Activated CD4-positive, alpha-beta T cell treated with anti-CD3 and anti-CD28 coated beads for 36 hours (primary cell): ENCODE measurements at regions not wholly inside any gene's neighbourhood (a gene's known extent, or its start where the extent isn't known, plus 50 kb on each side); places are given as distances from the start of the nearest gene placed in this dataset.

Experiments used
- ATAC-seq: fragments of 200-7000 bp; cut with Tn5 transposase; one replicate; pipeline ENCODE4 v1.10.0; 2021; ENCODE audit warnings: mild to moderate bottlenecking, moderate library complexity
- CTCF ChIA-PET: fragments of 350-600 bp; sonication (Branson Sonifier 250); formaldehyde crosslinking; loops from one replicate; lab custom pipeline; 2021; ENCODE audit warnings: antibody characterized with exemption; lab: Charles Lee
- POLR2A ChIA-PET: fragments of 350-600 bp; sonication (Branson Sonifier 250); formaldehyde crosslinking; loops from one replicate; lab custom pipeline; 2021; ENCODE audit warnings: antibody characterized with exemption, inconsistent platforms; lab: Charles Lee
- DNase-seq: peaks from one replicate; pipeline ENCODE4 v3.0.0-alpha.2; 2020
- H3K27ac Mint-ChIP-seq: one replicate; pipeline ENCODE4 v1.8.0; 2021; ENCODE audit warnings: mixed read lengths
- H3K27me3 Mint-ChIP-seq: one replicate; pipeline ENCODE4 v1.8.0; 2021; ENCODE audit warnings: mixed read lengths
- H3K36me3 Mint-ChIP-seq: one replicate; pipeline ENCODE4 v1.8.0; 2021; ENCODE audit warnings: low read depth, mixed read lengths
- H3K4me1 Mint-ChIP-seq: one replicate; pipeline ENCODE4 v1.8.0; 2021; ENCODE audit warnings: mixed read lengths
- H3K4me3 Mint-ChIP-seq: one replicate; pipeline ENCODE4 v1.8.0; 2021; ENCODE audit warnings: mild to moderate bottlenecking, moderate library complexity, mixed read lengths
- H3K9me3 Mint-ChIP-seq: one replicate; pipeline ENCODE4 v1.8.0; 2021; ENCODE audit warnings: low read depth, mixed read lengths
- intact Hi-C, 2 experiments: fragments of 100-400 bp; cut with DNase I in 1 of 2; cut with micrococcal nuclease in 1 of 2; formaldehyde crosslinking; loops; one replicate each; pipeline versions ENCODE4 v1.14.2 to v1.15.1; 2022 to 2024; cut with DNase I, micrococcal nuclease

GRCh38 chr13:105960326-105960725, 575.1 kb downstream of the EFNB2 start:
- CTCF ChIA-PET: no interaction called here
- Mint-ChIP-seq H3K36me3 (no peaks in the 10 kb centered on the region), H3K27me3 (no peaks in the 10 kb centered on the region), H3K27ac (no peak overlapping the region), H3K9me3 (no peaks in the 10 kb centered on the region), H3K4me3 (no peak overlapping the region), H3K4me1 (no peaks in the 10 kb centered on the region)
- POLR2A ChIA-PET: no interaction called here
- DNase-seq (no peak), ATAC-seq (no peak)
- intact Hi-C loops: no loop called here

GRCh38 chr13:105959876-105960275, 575.6 kb downstream of the EFNB2 start:
- ATAC-seq (no peak), DNase-seq (no peak)
- intact Hi-C loops: no loop called here
- no peaks in the 10 kb centered on the region for H3K4me1 Mint-ChIP-seq
- H3K36me3 Mint-ChIP-seq: no peaks in the 10 kb centered on the region
- POLR2A ChIA-PET: no interaction called here
- H3K9me3 Mint-ChIP-seq: no peaks in the 10 kb centered on the region
- H3K27ac Mint-ChIP-seq: no peak overlapping the region
- H3K4me3 Mint-ChIP-seq: no peak overlapping the region
- CTCF ChIA-PET: no interaction called here
- no peaks in the 10 kb centered on the region for H3K27me3 Mint-ChIP-seq

GRCh38 chr13:105957769-105958438, 577.6 kb downstream of the EFNB2 start:
- H3K4me3 Mint-ChIP-seq: no peak overlapping the region
- DNase-seq: no peak
- no peaks in the 10 kb centered on the region for H3K27me3 Mint-ChIP-seq
- intact Hi-C loops: no loop called here
- H3K36me3 Mint-ChIP-seq: no peaks in the 10 kb centered on the region
- H3K9me3 Mint-ChIP-seq: no peaks in the 10 kb centered on the region
- H3K4me1 Mint-ChIP-seq: no peaks in the 10 kb centered on the region
- POLR2A ChIA-PET: interaction anchor here (0.6 kb wide), 1 partner anchor 16 kb away, joined by 3 read pairs; no protein-coding TSS in a partner anchor
- H3K27ac Mint-ChIP-seq: no peak overlapping the region
- CTCF ChIA-PET: no interaction called here
- no peak for ATAC-seq

- Mint-ChIP-seq H3K36me3 (no peaks in the 10 kb centered on the region), H3K4me3 (no peak overlapping the region), H3K27ac (no peak overlapping the region), H3K27me3 (no peaks in the 10 kb centered on the region), H3K4me1 (no peaks in the 10 kb centered on the region), H3K9me3 (no peaks in the 10 kb centered on the region)
- ChIA-PET CTCF (no interaction called here), POLR2A (no interaction called here)
- DNase-seq (no peak), ATAC-seq (no peak)
- intact Hi-C loops: no loop called here
Measured at GRCh38 chr13:105956921-105957320, 578.5 kb downstream of the EFNB2 start.

GRCh38 chr13:105952973-105953290, 582.5 kb downstream of the EFNB2 start:
- H3K4me1 Mint-ChIP-seq: no peaks in the 10 kb centered on the region
- intact Hi-C loops: no loop called here
- H3K9me3 Mint-ChIP-seq: no peaks in the 10 kb centered on the region
- ATAC-seq: no peak
- DNase-seq: no peak
- H3K27me3 Mint-ChIP-seq: no peaks in the 10 kb centered on the region
- ChIA-PET CTCF (no interaction called here), POLR2A (no interaction called here)
- no peak overlapping the region for H3K4me3 Mint-ChIP-seq
- no peaks in the 10 kb centered on the region for H3K36me3 Mint-ChIP-seq
- H3K27ac Mint-ChIP-seq: no peak overlapping the region

- ChIA-PET CTCF (no interaction called here), POLR2A (no interaction called here)
- Mint-ChIP-seq H3K27me3 (no peaks in the 10 kb centered on the region), H3K9me3 (no peaks in the 10 kb centered on the region), H3K4me3 (no peak overlapping the region), H3K27ac (no peak overlapping the region), H3K4me1 (no peaks in the 10 kb centered on the region), H3K36me3 (no peaks in the 10 kb centered on the region)
- intact Hi-C loops: no loop called here
- no peak for DNase-seq
- no peak for ATAC-seq
Measured at GRCh38 chr13:105952233-105952972, 583.1 kb downstream of the EFNB2 start.

GRCh38 chr13:105948143-105948542, 587.3 kb downstream of the EFNB2 start:
- intact Hi-C loops: no loop called here
- POLR2A ChIA-PET: no interaction called here

GRCh38 chr13:105940882-105941281, 594.6 kb downstream of the EFNB2 start:
- intact Hi-C loops: no loop called here
- Mint-ChIP-seq H3K27me3 (peaks cover 4% of the 10 kb centered on the region), H3K4me1 (no peaks in the 10 kb centered on the region), H3K9me3 (no peaks in the 10 kb centered on the region), H3K4me3 (no peak overlapping the region), H3K27ac (no peak overlapping the region), H3K36me3 (no peaks in the 10 kb centered on the region)
- no peak for ATAC-seq
- no peak for DNase-seq
- ChIA-PET CTCF (no interaction called here), POLR2A (no interaction called here)

More at GRCh38 chr13:105948143-105948542, 587.3 kb downstream of the EFNB2 start:
- H3K36me3 Mint-ChIP-seq: no peaks in the 10 kb centered on the region
- no peaks in the 10 kb centered on the region for H3K9me3 Mint-ChIP-seq
- no peak for DNase-seq
- no peak overlapping the region for H3K27ac Mint-ChIP-seq
- H3K4me3 Mint-ChIP-seq: no peak overlapping the region
- no peaks in the 10 kb centered on the region for H3K27me3 Mint-ChIP-seq
- CTCF ChIA-PET: no interaction called here
- ATAC-seq: no peak
- H3K4me1 Mint-ChIP-seq: no peaks in the 10 kb centered on the region

GRCh38 chr13:105937451-105937850, 598.0 kb downstream of the EFNB2 start:
- ChIA-PET POLR2A (no interaction called here), CTCF (no interaction called here)
- ATAC-seq: no peak
- no peaks in the 10 kb centered on the region for H3K9me3 Mint-ChIP-seq
- no peaks in the 10 kb centered on the region for H3K36me3 Mint-ChIP-seq
- no peaks in the 10 kb centered on the region for H3K4me1 Mint-ChIP-seq
- no peak overlapping the region for H3K27ac Mint-ChIP-seq
- H3K27me3 Mint-ChIP-seq: peaks cover 4% of the 10 kb centered on the region
- intact Hi-C loops: no loop called here
- no peak for DNase-seq
- no peak overlapping the region for H3K4me3 Mint-ChIP-seq

- ATAC-seq: no peak
- intact Hi-C loops: no loop called here
- H3K4me1 Mint-ChIP-seq: no peaks in the 10 kb centered on the region
- H3K9me3 Mint-ChIP-seq: no peaks in the 10 kb centered on the region
- H3K27ac Mint-ChIP-seq: no peak overlapping the region
- ChIA-PET POLR2A (no interaction called here), CTCF (no interaction called here)
- no peak for DNase-seq
- peaks cover 4% of the 10 kb centered on the region for H3K27me3 Mint-ChIP-seq
- H3K4me3 Mint-ChIP-seq: no peak overlapping the region
- H3K36me3 Mint-ChIP-seq: no peaks in the 10 kb centered on the region
Measured at GRCh38 chr13:105936816-105937215, 598.6 kb downstream of the EFNB2 start.

- H3K27ac Mint-ChIP-seq: no peak overlapping the region
- ATAC-seq: no peak
- POLR2A ChIA-PET: no interaction called here
- H3K36me3 Mint-ChIP-seq: no peaks in the 10 kb centered on the region
- no peaks in the 10 kb centered on the region for H3K27me3 Mint-ChIP-seq
- intact Hi-C loops: no loop called here
- no peak overlapping the region for H3K4me3 Mint-ChIP-seq
- no peaks in the 10 kb centered on the region for H3K4me1 Mint-ChIP-seq
- no peak for DNase-seq
- no peaks in the 10 kb centered on the region for H3K9me3 Mint-ChIP-seq
- CTCF ChIA-PET: no interaction called here
Measured at GRCh38 chr13:105929505-105929904, 606.0 kb downstream of the EFNB2 start.

GRCh38 chr13:105928901-105929300, 606.6 kb downstream of the EFNB2 start:
- no peak for ATAC-seq
- H3K27ac Mint-ChIP-seq: no peak overlapping the region
- intact Hi-C loops: no loop called here
- H3K9me3 Mint-ChIP-seq: no peaks in the 10 kb centered on the region
- no peaks in the 10 kb centered on the region for H3K36me3 Mint-ChIP-seq
- H3K4me3 Mint-ChIP-seq: no peak overlapping the region
- H3K4me1 Mint-ChIP-seq: no peaks in the 10 kb centered on the region
- ChIA-PET POLR2A (no interaction called here), CTCF (no interaction called here)
- no peaks in the 10 kb centered on the region for H3K27me3 Mint-ChIP-seq
- DNase-seq: no peak
